AG04450 (cell line): ENCODE measurements at regions not wholly inside any gene's neighbourhood (a gene's known extent, or its start where the extent isn't known, plus 50 kb on each side); places are given as distances from the start of the nearest gene placed in this dataset.

Experiments
- CTCF ChIA-PET: fragments of 300-600, 350-600 bp; formaldehyde crosslinking; extraction: SDS; loops from one replicate; lab custom pipeline; 2022; ENCODE audit warnings: antibody characterized with exemption, inconsistent platforms; lab: Charles Lee
- POLR2A ChIA-PET: fragments of 350-600 bp; formaldehyde crosslinking; extraction: SDS; loops from one replicate; lab custom pipeline; 2021; ENCODE audit warnings: antibody characterized with exemption, inconsistent platforms; lab: Yijun Ruan, JAX
- DNase-seq: peaks from one replicate; pipeline ENCODE4 v3.0.0-alpha.2; 2011; ENCODE audit warnings: low read depth, low spot score
- H3K27ac ChIP-seq: one replicate; pipeline ENCODE4 v1.5.1; 2012; ENCODE audit warnings: low read depth, low read length, control low read depth
- H3K27me3 ChIP-seq: one replicate; pipeline ENCODE4 v1.6.0; 2012; ENCODE audit warnings: low read length; ENCODE audit not compliant: control insufficient read depth, insufficient read depth
- H3K4me3 ChIP-seq: 2 replicates; pipeline ENCODE4 v1.5.1; 2011; ENCODE audit warnings: mild to moderate bottlenecking, low read depth, low read length, control low read depth
- H3K9me3 ChIP-seq: 2 replicates; pipeline ENCODE4 v1.5.1; 2012; ENCODE audit warnings: low read length; ENCODE audit not compliant: control insufficient read depth, insufficient read depth
- CTCF ChIP-seq: IDR thresholded peaks from 2 replicates; pipeline ENCODE4 v1.5.1; 2011; ENCODE audit warnings: low read depth, low read length, control low read depth, inconsistent platforms

DNA sequence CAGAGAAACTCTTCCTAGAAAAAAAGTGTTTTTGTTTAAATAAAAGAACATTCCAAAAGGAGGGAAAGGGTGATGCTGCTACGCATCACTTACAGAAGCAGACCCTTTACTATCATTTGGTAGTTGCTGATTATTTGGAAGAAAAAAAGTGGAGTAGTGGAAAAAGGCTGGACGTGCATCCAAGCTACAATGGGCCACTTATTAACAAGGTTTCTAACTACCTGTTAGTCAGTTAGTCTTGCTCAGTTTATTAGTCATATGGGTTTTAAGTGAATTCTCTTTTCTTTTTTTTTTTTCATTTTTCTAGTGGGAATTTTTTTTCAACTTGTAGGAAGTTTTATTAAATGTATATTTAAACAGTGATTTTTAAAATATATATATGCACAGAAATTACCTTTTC, 866.0 kb downstream of the MCTP2 start:
- TF ChIP-seq CTCF = no peak
- POLR2A ChIA-PET = no interaction called here
- DNase-seq = no peak
- Histone ChIP-seq H3K27ac (no peak overlapping the region), H3K4me3 (no peak overlapping the region), H3K27me3 (no peaks in the 10 kb centered on the region), H3K9me3 (no peaks in the 10 kb centered on the region)
- CTCF ChIA-PET = interaction anchor here (0.7 kb wide), 2 partner anchors 73 to 524 kb away, joined by 3 read pairs; no protein-coding TSS in a partner anchor

DNA sequence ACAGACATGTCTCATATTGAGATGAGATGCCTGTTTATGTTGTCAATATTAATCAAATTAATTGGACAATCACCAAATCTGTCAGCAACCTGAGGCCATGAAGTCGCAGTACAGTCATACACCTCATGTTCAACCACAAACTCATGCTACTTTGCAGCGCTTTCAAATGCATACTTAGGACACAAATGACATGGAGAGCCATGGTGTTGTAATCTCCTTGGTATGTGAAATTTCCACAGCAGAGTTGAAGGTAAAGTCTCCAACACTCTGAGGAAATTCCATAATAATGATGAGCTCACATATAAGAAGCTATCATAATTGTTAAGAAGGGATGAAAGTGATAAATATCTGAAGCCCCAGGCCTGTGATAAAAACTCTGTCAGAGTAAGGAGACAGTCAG, 873.9 kb downstream of the MCTP2 start:
- H3K27ac ChIP-seq = no peak overlapping the region
- H3K9me3 ChIP-seq = no peaks in the 10 kb centered on the region; the same call in 1 of the 2 replicates
- no peak for DNase-seq
- POLR2A ChIA-PET = no interaction called here
- H3K4me3 ChIP-seq = no peak overlapping the region
- CTCF ChIA-PET = interaction anchor here (1.3 kb wide), 1 partner anchor 80 kb away, joined by 3 read pairs; no protein-coding TSS in a partner anchor
- no peak for TF ChIP-seq CTCF
- H3K27me3 ChIP-seq = no peaks in the 10 kb centered on the region

DNA sequence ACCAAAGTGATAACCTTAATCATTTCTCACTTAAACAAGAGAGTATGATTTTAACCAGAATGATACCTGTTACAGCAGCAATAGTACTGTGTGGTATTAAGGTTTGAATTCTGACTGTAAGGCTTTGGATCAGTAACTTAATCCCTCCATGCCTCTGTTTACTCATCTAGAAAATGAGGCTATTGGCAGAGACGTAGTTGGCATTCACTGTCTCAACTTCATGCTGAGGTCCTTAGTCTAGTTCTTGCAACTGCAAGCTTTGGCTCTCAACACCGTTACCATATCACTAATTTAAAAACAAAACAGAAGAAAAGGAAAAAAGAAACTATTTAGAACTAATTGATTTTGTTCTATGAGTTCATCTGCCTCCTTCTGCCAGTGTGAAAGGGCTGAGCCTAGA, 875.4 kb downstream of the MCTP2 start:
- no peak overlapping the region for H3K4me3 ChIP-seq
- no peak for DNase-seq

GRCh38 chr15:95108673-95109072, 877.3 kb downstream of the MCTP2 start:
- ChIA-PET CTCF (interaction anchor here (1.0 kb wide), 2 partner anchors 9 to 13 kb away, joined by 3 to 4 read pairs; no protein-coding TSS in a partner anchor), POLR2A (no interaction called here)
- no peaks in the 10 kb centered on the region for H3K27me3 ChIP-seq
- no peak overlapping the region for H3K27ac ChIP-seq
- TF ChIP-seq CTCF = no peak
- H3K4me3 ChIP-seq = no peak overlapping the region
- no peaks in the 10 kb centered on the region; the same call in 1 of the 2 replicates for H3K9me3 ChIP-seq
- DNase-seq = no peak

More for the DNA sequence above, 875.4 kb downstream of the MCTP2 start:
- CTCF ChIA-PET = no interaction called here
- no peaks in the 10 kb centered on the region for H3K27me3 ChIP-seq
- POLR2A ChIA-PET = no interaction called here
- no peaks in the 10 kb centered on the region; the same call in 1 of the 2 replicates for H3K9me3 ChIP-seq
- no peak for TF ChIP-seq CTCF
- H3K27ac ChIP-seq = no peak overlapping the region

DNA sequence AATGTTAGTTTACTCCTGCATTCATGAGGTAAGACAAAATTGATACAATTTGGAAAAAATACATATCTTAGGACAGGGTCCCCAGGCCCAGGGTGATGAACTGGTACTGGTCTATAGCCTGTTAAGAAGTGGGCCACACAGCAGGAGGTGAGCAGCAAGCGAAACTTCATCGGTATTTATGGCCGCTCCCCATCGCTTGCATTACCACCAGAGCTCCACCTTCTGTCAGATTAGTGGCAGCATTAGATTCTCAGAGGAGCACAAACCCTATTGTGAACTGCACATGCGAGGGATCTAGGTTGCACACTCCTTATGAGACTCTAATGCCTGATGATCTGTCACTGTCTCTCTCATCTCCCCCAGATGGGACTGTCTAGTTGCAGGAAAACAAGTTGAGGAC, 880.6 kb downstream of the MCTP2 start:
- TF ChIP-seq CTCF = no peak
- Histone ChIP-seq H3K9me3 (no peaks in the 10 kb centered on the region; the same call in 1 of the 2 replicates), H3K27ac (no peak overlapping the region), H3K27me3 (no peaks in the 10 kb centered on the region), H3K4me3 (no peak overlapping the region)
- CTCF ChIA-PET = no interaction called here
- DNase-seq = no peak
- POLR2A ChIA-PET = no interaction called here
